ENCODE measurements at regions not wholly inside any gene's neighbourhood (a gene's known extent, or its start where the extent isn't known, plus 50 kb on each side); places are given as distances from the start of the nearest gene placed in this dataset.
A peak's percentile ranks its signal among the peaks of the same experiment; 100 is the strongest.
"Not testable (repeated sequence)": the region's sequence is repeated elsewhere in the genome, so short reads cannot be mapped to it uniquely, and the experiment has no call there.

DNA sequence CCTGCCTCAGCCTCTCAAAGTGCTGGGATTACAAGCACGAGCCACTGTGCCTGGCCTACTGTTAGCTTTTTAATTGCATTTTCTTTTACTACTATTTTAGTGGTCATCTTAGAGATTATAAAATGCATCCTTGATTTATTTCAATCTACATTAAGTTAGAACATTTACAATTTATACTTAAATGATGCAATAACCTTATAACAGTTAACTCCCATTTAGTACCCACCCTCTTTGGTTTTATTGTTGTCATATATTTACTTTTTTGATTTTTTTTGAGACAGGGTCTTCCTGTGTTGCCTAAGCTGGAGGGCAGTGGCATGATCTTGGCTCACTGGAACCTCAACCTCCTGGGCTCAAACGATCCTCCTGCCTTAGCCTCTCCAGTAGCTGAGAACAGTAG lies 77.3 kb downstream of the PPCDC start:
- no peak for DNase-seq

DNA sequence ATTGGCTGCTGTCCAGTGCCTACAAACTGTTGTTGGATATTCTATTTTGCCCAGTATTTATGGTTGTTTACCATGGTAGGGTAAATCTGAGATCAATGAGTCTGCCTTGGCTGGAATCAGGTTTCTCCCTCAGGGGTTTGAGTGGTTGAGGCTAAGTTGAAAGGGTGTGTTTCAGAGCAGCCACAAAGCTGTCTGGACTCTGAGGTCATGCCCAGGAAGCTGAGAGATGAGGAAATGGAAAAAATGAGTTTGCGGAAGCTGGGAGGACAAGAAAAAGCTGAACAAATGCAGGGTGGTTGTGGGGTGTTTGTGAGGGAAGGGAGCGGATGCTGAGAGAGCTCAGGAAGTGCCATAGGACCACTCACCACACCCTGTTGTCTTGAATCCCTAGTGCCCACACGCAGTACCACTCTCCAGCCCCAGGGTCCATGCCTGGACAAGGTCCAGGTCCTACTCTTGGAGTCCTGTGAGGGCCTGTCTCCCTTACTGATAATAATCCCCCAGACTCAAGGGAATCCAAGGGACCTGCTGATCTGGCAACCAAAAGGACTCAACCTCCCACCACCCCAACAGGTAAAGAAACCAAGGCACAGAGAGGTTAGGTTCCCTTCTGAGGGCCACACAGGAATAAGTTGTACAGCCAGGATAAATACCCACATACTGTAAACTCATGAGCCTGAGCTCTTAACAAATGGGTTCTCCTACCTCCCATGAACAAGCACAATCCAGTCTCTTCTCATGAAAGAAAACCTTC lies 81.6 kb downstream of the PPCDC start:
- DNase-seq = peak; percentile 69

DNA sequence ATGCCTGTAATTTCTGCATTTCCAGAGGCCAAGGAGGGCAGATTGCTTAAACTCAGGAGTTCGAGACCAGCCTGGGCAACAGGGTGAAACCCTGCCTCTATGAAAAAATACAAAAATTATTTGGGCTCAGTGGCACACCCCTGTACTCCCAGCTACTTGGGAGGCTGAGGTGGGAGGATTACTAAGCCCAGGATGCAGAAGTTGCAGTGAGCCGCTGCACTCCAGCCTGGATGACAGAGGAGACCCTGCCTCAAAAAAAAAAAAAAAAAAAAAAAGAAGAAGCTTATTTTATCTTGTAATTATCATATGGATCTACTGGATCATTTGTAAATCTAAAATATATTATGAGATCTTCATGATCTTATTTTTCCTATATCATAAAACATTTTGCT lies 84.1 kb downstream of the PPCDC start:
- DNase-seq = no peak

DNA sequence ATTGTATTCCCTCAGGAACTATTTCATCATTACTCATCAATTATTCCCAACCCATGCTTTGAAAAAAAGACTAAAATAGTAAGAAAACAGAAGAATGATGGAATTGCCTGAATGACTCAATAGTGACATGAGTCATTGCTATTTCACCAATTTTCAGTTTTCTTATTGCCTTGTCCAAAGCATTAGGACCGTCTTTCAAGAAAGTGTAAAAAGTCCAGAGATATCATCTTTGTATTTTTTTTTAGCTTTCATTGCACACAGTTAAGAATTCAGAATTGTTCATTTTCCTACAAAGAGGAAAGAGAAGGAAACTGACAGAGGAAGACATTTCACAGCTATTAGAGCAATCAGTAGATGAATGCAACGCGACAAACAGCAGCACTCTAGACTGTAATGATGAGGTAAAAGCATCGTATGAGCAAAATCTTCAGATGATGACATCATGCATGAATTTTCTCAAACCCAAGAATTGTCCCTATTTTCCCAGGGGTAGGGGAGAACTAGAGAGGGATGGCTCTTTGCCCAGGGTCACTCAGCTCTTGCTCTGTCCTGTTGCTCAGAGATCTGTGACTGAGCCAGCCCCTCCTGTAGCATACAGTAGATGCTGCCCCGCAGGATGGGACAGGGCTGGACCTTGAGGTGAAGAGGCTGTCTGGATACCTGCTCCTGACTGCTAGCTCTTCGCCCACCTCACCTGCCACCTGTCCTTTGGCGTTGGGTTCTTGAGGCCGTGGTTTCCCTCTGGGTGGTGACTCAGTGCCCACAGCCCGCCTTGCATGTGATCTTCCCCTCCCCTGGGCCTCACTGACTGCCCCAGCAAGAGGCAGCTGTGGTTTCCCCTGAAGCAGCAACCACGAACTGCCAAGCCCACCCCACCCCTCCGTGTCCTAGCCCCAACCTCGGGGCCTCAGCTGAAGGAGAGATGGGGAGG lies 84.8 kb downstream of the PPCDC start:
- peak; percentile 52 for DNase-seq

DNA sequence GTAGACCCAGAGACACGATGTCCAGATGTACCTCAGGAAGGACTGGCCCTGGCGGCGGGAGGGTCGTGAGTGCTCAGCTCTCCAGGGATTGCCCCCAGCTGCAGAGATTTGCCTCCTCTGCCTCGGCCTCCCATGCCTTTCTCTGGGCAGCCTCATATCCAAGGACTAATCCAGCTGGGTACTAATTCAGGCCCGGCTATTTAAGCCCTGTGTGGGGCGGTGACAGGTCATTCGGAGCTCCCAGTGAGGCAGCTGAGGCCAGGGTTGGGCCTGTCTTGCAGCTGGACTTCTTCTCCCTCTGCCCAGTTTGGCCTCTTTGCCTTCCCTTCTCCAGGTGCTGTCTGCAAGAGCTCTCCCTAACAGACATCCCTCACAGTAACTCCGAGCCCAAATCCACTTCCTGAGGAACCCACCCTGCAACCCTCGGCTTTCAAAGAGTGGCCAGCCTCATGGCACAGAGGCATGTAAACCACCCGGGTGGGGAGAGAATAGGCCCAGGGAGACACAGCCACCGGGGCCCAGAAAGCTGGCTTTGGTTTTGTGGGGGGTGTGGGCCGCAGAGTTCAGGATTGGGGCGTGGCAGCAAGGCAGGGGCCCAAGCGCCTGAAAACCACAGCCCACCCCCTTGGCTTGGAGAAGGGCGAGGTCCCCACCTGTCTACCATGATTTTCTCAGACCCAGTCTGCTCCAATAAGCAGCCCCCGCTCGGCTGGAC lies 85.8 kb downstream of the PPCDC start:
- DNase-seq = no peak

DNA sequence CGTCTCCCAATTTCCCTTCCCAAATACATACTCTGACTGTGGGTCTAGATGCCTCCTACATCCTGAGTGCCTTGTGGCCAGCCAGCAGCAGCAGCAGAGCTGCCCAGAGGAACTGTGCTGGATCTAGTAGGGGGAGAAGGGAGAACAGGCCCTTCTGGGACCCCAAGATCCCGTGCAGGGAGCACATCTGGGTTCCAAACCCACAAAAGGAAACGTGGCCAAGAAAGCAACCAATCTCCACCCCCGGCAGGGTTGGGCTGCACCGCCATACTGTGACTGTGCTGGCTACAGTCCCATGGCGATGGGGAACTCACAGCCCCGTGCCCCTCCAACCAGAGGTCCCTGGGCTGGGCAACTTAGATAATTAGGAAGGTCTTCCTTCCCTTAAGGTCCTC lies 86.3 kb downstream of the PPCDC start:
- DNase-seq = no peak

DNA sequence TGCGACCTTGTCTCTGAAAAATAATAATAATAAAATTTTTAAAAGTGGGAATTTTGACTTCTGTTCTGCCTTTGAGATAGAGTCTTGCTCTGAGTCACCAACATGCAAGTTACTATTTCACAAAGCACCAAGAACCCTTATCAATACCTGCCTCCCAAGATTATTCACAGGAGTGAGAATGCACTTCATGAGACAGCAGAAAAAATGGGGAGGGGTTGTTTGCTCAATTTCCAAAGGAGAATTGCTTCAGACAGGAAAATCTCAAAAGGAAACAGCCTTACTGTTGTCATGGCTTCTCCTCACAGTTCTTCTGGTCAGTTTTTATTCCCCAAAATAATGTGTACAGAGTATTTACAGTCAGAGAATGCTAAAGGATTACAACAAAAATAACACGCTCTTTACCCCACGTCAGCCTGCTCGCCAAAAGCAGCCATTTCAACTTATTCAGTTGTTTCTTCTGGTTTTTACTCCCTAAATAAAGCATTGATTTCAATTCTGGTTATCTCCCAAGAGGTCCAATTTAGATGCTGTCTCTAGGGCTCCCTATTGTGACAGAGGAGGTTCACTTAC lies 89.0 kb downstream of the PPCDC start:
- DNase-seq = no peak

DNA sequence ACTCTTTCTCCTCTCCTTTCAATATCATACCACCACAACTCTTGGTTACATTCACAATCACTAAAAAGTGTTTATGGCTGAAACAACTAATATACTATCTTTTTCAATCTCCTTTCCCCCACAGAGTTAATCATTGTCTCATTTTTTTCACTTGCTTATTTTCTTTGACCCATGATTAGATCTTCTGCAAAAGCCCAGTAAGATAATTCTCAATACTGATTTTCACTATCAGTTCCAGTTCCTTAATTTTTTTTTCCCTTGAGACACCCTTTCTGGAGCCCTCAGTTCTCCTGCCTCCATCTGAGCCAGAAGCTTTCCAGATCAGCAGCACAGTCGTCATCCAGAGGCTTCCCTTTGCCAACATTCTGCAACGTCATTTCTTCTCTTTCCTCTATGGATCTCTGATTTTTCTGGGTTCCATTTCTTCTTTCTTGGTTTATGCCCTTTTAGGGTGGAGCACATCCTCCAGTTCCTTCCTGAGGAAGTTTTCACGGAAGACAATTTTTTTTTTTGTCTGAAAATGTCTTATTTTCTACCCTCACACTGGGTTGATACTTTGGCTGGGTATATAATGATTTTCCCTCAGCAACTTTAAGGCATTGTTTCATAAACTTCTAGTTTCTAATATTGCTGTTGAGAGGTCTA lies 88.7 kb upstream of the C15orf39 start:
- no peak for DNase-seq

DNA sequence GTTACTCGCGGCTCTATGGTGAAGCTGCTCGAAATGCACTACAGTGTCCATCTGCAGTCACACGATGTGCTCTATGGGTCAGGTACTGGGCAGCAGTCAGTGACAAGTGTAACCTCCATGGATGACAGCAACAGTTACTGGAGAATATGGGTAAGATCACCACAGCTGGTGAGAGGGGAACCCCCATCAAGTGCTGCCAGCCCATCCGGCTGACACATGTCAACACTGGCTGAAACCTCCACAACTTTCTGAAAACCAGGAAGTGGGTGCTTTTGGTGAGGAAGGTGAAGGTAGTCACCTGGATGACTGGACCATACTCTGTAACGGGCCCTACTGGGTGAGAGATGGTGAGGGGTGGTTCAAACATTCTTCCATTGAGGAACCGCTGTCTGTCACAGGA lies 87.4 kb upstream of the C15orf39 start:
- no peak for DNase-seq

DNA sequence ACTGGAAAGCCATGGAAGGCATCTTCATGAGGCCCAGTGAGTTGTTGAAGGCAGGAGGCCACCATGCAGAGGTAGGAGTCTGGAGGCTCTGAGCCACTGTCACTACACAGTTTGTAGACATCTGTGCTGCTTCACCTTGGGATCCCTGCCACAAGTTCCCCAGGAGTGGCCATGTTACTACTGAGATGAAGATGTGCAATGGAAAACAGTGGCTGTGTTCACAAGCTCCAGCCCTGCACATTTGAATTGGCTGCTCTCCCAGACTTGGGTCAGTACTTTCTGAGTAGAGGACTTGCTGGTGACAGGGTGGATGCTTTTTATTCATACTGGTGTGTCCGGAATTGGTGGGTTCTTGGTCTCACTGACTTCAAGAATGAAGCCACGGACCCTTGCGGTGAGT lies 86.9 kb upstream of the C15orf39 start:
- DNase-seq = no peak

DNA sequence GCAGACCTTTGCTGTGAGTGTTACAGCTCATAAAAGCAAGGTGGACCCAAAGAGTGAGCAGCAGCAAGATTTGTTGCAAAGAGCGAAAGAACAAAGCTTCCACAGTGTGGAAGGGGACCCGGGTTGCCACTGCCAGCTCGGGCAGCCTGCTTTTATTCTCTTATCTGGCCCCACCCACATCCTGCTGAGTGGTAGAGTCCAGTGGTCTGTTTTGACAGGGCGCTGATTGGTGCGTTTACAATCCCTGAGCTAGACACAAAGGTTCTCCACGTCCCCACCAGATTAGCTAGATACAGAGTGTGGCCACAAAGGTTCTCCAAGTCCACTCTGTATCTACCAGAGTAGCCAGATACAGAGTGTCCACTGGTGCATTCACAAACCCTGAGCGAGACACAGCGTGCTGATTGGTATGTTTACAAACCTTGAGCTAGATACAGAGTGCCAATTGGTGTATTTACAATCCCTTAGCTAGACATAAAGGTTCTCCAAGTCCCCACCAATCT lies 86.2 kb upstream of the C15orf39 start:
- not testable (repeated sequence) for DNase-seq

DNA sequence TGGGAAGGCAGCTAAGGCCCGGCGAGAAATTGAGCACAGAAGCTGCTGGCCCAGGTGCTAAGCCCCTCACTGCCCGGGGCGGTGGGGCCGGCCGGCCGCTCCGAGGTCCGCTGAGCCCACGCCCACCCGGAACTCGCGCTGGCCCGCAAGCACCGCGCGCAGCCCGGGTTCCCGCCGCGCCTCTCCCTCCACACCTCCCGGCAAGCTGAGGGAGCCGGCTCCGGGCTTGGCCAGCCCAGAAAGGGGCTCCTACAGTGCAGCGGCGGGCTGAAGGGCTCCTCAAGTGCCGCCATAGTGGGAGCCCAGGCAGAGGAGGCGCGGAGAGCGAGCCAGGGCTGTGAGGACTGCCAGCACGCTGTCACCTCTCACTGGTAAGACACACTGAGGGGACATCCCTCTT lies 85.5 kb upstream of the C15orf39 start:
- not testable (repeated sequence) for DNase-seq

DNA sequence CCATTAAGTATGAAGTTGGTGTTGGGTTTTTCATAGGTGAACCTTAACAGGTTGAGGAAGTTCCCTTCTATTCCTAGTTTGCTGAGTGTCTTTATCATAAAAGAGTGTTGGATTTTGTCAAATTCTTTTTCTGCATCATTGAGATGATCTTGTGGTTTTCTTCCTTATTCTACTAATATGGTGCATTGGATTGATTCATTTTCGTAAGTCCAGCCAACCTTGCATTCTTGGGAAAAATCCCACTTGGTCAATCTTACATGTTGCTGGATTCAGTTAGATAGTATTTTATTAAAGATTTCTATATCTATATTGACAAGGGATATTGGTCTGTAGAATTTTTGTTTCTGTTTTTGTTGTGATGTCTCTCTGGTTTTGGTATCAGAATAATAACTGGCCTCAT lies 83.7 kb upstream of the C15orf39 start:
- no peak for DNase-seq

DNA sequence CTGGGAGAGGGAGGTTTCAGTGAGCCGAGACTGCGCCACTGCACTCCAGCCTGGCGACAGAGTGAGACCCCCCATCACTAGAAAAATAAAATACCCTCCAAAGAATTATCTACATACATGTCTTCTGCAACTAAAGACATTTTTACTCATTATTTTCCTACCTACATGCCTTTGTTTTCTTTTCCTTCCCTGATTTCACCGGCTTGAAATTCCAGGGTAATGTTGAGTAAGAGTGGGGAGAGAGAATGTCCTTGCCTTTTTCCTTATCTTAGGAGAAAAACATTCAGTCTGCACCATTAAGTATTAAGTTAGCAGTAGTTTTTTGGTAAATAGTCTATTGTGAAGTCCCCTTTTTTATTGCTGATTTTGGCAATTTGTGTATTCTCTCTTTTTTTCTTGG lies 82.4 kb upstream of the C15orf39 start:
- DNase-seq = not testable (repeated sequence)

DNA sequence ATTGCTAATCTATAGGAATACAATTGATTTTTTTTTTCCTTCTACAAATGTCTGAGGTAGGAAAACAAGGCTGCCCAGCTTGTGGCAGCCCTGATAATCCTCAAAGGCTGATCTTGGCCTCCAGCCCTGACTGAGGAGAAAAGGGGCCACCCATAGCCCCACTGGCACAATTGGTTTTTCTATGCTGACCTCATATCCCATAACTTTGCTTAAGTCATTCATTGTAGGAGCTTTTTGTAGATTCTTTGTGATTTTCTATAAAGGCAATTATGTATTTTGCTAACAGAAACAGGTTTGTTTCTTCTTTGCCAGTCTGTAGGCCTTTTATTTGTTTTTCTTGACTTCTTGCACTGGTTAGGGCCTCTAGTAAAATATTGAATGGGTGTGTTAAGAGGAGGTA lies 80.2 kb upstream of the C15orf39 start:
- no peak for DNase-seq

DNA sequence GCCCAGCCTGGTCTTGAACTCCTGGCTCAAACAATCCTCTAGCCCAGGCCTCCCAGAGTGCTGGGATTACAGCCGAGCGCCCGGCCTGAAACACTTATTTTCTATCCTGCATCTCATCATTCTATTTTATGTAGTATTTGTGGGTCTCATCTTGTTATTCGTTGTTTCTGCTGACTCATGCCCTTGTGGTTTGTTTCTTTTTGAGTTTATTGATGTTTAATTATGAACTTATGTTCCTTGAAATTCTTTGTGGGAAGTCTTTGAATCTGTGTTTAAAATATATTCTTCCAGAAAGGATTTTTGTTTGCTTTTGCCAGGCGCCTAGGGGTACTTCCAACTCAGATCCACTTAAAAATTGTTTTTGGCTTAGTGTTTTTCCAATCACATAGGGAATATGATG lies 78.3 kb upstream of the C15orf39 start:
- DNase-seq = no peak

DNA sequence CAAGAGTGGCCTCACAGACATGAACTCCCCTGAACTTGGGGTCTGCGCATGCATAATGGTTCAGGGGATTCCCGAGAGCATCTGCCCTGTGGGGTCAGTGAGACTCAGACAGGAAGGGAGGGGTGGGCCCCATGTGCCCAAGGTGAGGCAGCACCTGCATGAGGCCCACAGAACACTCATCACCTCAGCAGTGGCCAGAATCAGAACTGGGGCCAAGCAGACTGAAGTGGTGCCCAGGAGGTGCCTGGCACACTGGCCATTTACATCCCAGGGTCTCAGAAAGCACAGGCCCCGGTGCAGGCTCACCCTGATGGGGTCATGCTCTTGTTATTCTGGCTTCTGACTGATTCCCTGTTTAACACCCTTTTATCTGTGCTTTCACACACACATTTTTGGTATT lies 77.4 kb upstream of the C15orf39 start:
- not testable (repeated sequence) for DNase-seq

DNA sequence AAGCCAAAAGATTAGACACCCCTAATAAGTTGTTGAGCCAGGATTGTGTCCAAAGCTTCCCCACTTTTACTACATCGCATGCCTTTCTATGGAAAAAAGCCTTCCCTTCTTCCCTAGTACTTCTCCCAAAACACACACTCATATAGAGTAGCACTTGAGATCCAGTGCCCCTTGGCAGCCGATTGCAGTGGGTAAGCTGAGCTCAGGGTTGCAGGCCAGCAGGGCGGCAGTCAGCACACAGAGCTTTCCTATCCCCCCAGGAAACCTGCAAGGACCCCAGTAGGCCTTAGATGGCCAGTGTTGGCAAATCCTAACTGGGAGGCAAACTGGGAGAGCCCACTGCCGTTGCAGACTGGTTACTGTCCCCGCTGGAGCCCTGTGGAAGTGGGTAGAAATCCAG lies 75.7 kb upstream of the C15orf39 start:
- DNase-seq = no peak

DNA sequence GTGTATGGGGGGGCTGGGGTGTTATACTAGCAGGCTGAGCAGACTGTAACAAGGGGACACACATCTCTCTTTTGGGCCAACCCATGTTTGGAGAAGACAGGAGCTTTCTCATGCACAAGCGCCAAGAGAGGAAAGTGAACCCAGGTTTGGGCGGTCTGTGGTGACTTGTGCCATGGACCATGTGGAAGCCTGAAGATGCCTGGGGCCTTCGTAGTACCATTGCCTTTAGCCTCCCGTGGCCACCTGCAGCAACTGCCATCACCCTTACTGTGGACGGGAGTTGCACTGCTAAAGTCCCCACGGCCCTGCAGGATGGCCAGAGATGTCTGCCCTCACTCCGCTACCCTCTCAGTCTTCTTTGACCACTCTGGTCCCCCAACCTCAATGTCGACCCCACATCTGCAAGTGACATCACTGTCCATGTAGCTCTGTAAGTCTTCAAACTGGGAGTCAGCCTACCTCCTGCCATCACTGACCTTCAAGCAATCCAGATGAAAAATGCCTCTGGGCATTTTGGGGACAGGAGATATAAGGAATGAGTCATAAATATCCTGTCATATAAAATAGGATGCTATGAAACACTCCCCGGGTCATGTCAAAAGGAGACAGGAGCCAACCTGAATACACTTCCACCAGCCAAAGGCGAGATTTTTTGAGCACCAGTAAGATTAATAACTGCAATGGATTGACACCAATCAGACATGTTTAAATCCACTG lies 74.7 kb upstream of the C15orf39 start:
- DNase-seq = no peak

DNA sequence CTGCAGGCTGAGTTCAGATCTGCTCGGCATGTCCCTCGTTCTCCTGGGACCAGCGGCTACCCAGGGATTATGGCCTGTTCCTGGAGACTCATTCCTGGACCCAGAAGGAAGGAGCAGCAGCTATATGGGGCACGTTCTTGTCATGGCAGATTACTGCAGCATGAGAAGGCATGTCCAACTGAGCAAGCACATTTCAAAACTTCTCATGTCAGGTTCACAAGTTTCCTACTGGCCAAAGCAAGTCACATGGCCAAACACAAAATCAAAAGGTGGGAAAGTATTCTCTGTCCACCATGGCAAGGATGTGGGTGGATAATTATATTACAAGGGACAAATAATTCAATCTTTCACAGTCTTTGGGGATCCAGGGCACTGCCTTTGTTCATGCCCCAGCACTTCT lies 71.9 kb upstream of the C15orf39 start:
- DNase-seq = no peak

DNA sequence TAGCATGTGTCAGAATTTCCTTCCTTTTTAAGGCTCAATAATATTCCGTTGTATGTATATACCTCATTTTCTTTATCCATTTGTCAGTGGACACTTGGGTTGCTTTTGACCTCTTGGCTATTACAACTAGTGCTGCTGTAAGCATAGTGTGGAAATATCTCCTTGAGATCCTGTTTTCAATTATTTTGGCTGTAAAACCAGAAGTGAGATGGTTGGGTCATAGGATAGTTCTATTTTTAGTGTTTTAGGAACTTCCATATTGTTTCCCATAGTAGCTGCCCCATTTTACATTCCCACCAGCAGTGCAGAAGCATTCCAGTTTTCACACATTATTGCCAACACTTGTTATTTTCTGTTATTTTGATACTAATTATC lies 70.4 kb upstream of the C15orf39 start:
- DNase-seq = no peak

DNA sequence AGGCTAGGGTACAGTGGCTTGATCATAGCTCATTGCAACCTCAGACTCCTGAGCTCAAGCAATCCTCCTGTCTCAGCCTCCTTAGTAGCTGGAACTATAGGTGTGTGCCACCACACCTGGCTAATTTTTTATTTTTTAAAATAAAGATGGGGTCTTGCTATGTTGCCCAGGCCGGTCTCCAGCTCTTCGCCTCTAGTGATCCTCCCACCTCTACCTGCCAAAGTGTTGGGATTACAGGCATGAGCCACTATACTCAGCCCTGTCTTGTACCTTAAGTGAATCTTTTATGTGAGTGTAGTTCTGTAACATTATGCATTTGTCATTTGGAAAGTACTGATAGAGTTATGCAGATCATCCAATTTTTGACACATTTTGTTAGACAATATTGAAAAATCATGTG lies 66.9 kb upstream of the C15orf39 start:
- DNase-seq = no peak
